H9 (cell line): ENCODE measurements at regions not wholly inside any gene's neighbourhood (a gene's known extent, or its start where the extent isn't known, plus 50 kb on each side); places are given as distances from the start of the nearest gene placed in this dataset.

Source experiments
- DNase-seq: peaks from one replicate; pipeline ENCODE4 v3.0.0-alpha.2; 2017
- H2AFZ ChIP-seq: one replicate; pipeline ENCODE4 v1.6.1; 2013; ENCODE audit warnings: mild to moderate bottlenecking, low read length, control low read depth, moderate library complexity
- H2AK5ac ChIP-seq: 2 replicates; pipeline ENCODE4 v1.6.1; 2013; ENCODE audit warnings: low read length, control low read depth, mixed read lengths; ENCODE audit not compliant: insufficient read length
- H2BK120ac ChIP-seq: one replicate; pipeline ENCODE4 v1.6.1; 2013; ENCODE audit warnings: low read depth, mild to moderate bottlenecking, low read length, control low read depth, inconsistent platforms; ENCODE audit not compliant: poor library complexity, severe bottlenecking
- H2BK12ac ChIP-seq: 2 replicates; pipeline ENCODE4 v1.6.1; 2013; ENCODE audit warnings: low read length, control low read depth, mixed read lengths, low read depth; ENCODE audit not compliant: insufficient read length
- H2BK15ac ChIP-seq: 2 replicates; pipeline ENCODE4 v1.6.1; 2013; ENCODE audit warnings: low read depth, low read length, control low read depth
- H2BK20ac ChIP-seq: one replicate; pipeline ENCODE4 v1.6.1; 2013; ENCODE audit warnings: low read depth, mild to moderate bottlenecking, low read length, control low read depth, inconsistent platforms; ENCODE audit not compliant: poor library complexity, severe bottlenecking
- H2BK5ac ChIP-seq: 2 replicates; pipeline ENCODE4 v1.6.1; 2013; ENCODE audit warnings: low read length, control low read depth, mixed read lengths; ENCODE audit not compliant: insufficient read length
- H3K14ac ChIP-seq: 2 replicates; pipeline ENCODE4 v1.6.1; 2013; ENCODE audit warnings: low read length, control low read depth; ENCODE audit not compliant: insufficient read depth
- H3K18ac ChIP-seq: 2 replicates; pipeline ENCODE4 v1.6.1; 2013; ENCODE audit warnings: low read depth, mild to moderate bottlenecking, mixed read lengths, low read length, control low read depth; ENCODE audit not compliant: insufficient read length
- H3K23ac ChIP-seq: 2 replicates; pipeline ENCODE4 v1.6.1; 2013; ENCODE audit warnings: low read length, control low read depth, mixed read lengths, low read depth; ENCODE audit not compliant: insufficient read length
- H3K23me2 ChIP-seq: 2 replicates; pipeline ENCODE4 v1.6.1; 2013; ENCODE audit warnings: low read depth, mild to moderate bottlenecking, mixed read lengths, low read length, control low read depth; ENCODE audit not compliant: insufficient read length, poor library complexity, severe bottlenecking
- H3K27ac ChIP-seq: 2 replicates; pipeline ENCODE4 v1.5.1; 2013; ENCODE audit warnings: low read length, control low read depth, mixed read lengths, low read depth; ENCODE audit not compliant: insufficient read length
- H3K27me3 ChIP-seq: 2 replicates; pipeline ENCODE4 v1.6.1; 2013; ENCODE audit warnings: low read length, control low read depth, inconsistent platforms; ENCODE audit not compliant: insufficient read depth
- H3K4ac ChIP-seq: 2 replicates; pipeline ENCODE4 v1.6.1; 2013; ENCODE audit warnings: low read depth, mild to moderate bottlenecking, control low read depth, inconsistent platforms, low read length, moderate library complexity
- H3K4me1 ChIP-seq: 2 replicates; pipeline ENCODE4 v1.6.1; 2013; ENCODE audit warnings: low read length, control low read depth, inconsistent platforms; ENCODE audit not compliant: insufficient read depth
- H3K4me2 ChIP-seq: 2 replicates; pipeline ENCODE4 v1.6.1; 2013; ENCODE audit warnings: low read length, control low read depth, mixed read lengths; ENCODE audit not compliant: insufficient read length, insufficient read depth
- H3K56ac ChIP-seq: 2 replicates; pipeline ENCODE4 v1.6.1; 2013; ENCODE audit warnings: low read depth, mild to moderate bottlenecking, mixed read lengths, low read length, control low read depth; ENCODE audit not compliant: insufficient read length
- H3K79me1 ChIP-seq: 2 replicates; pipeline ENCODE4 v1.6.1; 2013; ENCODE audit warnings: low read depth, mild to moderate bottlenecking, moderate library complexity, low read length, control low read depth, inconsistent platforms; ENCODE audit not compliant: insufficient read depth, poor library complexity, severe bottlenecking
- H3K79me2 ChIP-seq: 2 replicates; pipeline ENCODE4 v1.6.1; 2013; ENCODE audit warnings: low read length, control low read depth, inconsistent platforms; ENCODE audit not compliant: insufficient read depth
- H3K9ac ChIP-seq: 2 replicates; pipeline ENCODE4 v1.6.1; 2013; ENCODE audit warnings: low read length, control low read depth, mixed read lengths; ENCODE audit not compliant: insufficient read length; ENCODE audit errors: extremely low read depth
- H3K9me3 ChIP-seq: one replicate; pipeline ENCODE4 v1.6.1; 2013; ENCODE audit warnings: low read depth, low read length, inconsistent platforms; ENCODE audit not compliant: control insufficient read depth
- H3T11ph ChIP-seq: one replicate; pipeline ENCODE4 v1.6.1; 2013; ENCODE audit warnings: mild to moderate bottlenecking, low read length, control low read depth, inconsistent platforms
- H4K20me1 ChIP-seq: one replicate; pipeline ENCODE4 v1.6.1; 2013; ENCODE audit not compliant: control insufficient read depth, insufficient read length, insufficient read depth
- H4K5ac ChIP-seq: 2 replicates; pipeline ENCODE4 v1.6.1; 2013; ENCODE audit warnings: low read depth, mild to moderate bottlenecking, mixed read lengths, low read length, control low read depth; ENCODE audit not compliant: insufficient read length
- H4K8ac ChIP-seq: replicated peaks from 2 replicates; pipeline ENCODE4 v1.6.1; 2013; ENCODE audit warnings: low read length, control low read depth, mixed read lengths, low read depth; ENCODE audit not compliant: insufficient read length
- H4K91ac ChIP-seq: 2 replicates; pipeline ENCODE4 v1.6.1; 2013; ENCODE audit warnings: low read depth, mild to moderate bottlenecking, moderate library complexity, mixed read lengths, low read length, control low read depth; ENCODE audit not compliant: insufficient read length
- H3K27ac Mint-ChIP-seq, 3 experiments: 2 replicates in 2 of 3; 3 replicates in 1 of 3; pipeline ENCODE4 v1.8.0; 2020 to 2021; ENCODE audit warnings: mixed read lengths in 3 of 3, mild to moderate bottlenecking in 1 of 3, moderate library complexity in 1 of 3
- H3K27me3 Mint-ChIP-seq: 2 replicates; pipeline ENCODE4 v1.8.0; 2021; ENCODE audit warnings: low read depth, mild to moderate bottlenecking, moderate library complexity, mixed read lengths
- H3K36me3 Mint-ChIP-seq, 3 experiments: 2 replicates in 2 of 3; 3 replicates in 1 of 3; pipeline ENCODE4 v1.8.0; 2020 to 2021; ENCODE audit warnings: low read depth in 3 of 3, mixed read lengths in 3 of 3; ENCODE audit not compliant: insufficient read depth in 1 of 3
- H3K4me1 Mint-ChIP-seq, 2 experiments: 2 replicates each; pipeline ENCODE4 v1.8.0; 2020; ENCODE audit warnings: mixed read lengths in 2 of 2
- H3K4me3 Mint-ChIP-seq, 2 experiments: 2 replicates in 1 of 2; 3 replicates in 1 of 2; pipeline ENCODE4 v1.8.0; 2020 to 2021; ENCODE audit warnings: mild to moderate bottlenecking in 2 of 2, mixed read lengths in 2 of 2, moderate library complexity in 1 of 2
- H3K9me3 Mint-ChIP-seq, 2 experiments: 2 replicates in 1 of 2; 3 replicates in 1 of 2; pipeline ENCODE4 v1.8.0; 2020; ENCODE audit warnings: mild to moderate bottlenecking in 2 of 2, mixed read lengths in 2 of 2, moderate library complexity in 1 of 2
- WGBS: extraction: QIAGEN DNeasy Blood & Tissue Kit; methylation state at CpG from one replicate; pipeline ENCODE4 v1.1.7; 2013; ENCODE audit warnings: missing lambda C conversion rate, low lambda C conversion rate, mixed read lengths; ENCODE audit not compliant: insufficient read length; ENCODE audit errors: extremely low coverage; 5-methylcytosine and 5-hydroxymethylcytosine counted together
- TF ChIP-seq, protein P1 (sequence below): fragments of 200-600 bp; sonication (generic); conservative IDR thresholded peaks from 3 replicates; pipeline ENCODE4 v1.8.0; 2021; ENCODE audit warnings: antibody characterized with exemption, mild to moderate bottlenecking

DNA sequence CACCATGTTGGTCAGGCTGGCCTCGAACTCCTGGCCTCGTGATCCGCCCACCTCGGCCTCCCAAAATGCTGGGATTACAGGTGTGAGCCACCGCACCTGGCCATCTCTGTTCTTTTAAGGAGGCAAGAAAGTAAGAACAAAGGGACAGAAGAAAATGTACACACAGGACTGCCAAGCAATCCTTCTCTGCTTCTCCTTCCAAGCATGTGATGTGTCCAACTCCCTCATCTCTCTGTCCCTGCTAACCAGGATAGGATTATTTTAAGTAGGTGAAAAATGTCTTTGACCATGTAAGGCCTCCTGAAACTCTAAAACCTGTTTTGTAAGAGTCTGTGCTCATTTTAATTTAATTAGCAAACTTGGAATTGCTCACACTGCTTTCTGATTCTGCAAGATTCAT lies 89.3 kb upstream of the ATL2 start:
- Histone ChIP-seq H3K4ac (no peak overlapping the region), H2AFZ (no peak overlapping the region), H4K91ac (no peak overlapping the region), H3T11ph (no peak overlapping the region), H3K56ac (no peak overlapping the region), H3K14ac (no peak overlapping the region), H3K4me2 (no peak overlapping the region), H3K79me2 (no peaks in the 10 kb centered on the region), H4K8ac (no peak overlapping the region), H2BK5ac (no peak overlapping the region), H2BK120ac (no peak overlapping the region), H3K18ac (no peak overlapping the region), H2BK20ac (no peak overlapping the region), H3K27ac (no peak overlapping the region), H4K5ac (no peak overlapping the region), H2AK5ac (no peak overlapping the region), H2BK12ac (no peak overlapping the region), H4K20me1 (no peaks in the 10 kb centered on the region), H3K23me2 (no peaks in the 10 kb centered on the region), H3K79me1 (no peaks in the 10 kb centered on the region), H3K4me1 (no peaks in the 10 kb centered on the region), H3K23ac (no peak overlapping the region), H3K9ac (no peak overlapping the region), H3K27me3 (no peaks in the 10 kb centered on the region), H3K9me3 (no peaks in the 10 kb centered on the region), H2BK15ac (no peak overlapping the region)
- no peak for DNase-seq
- TF ChIP-seq, protein P1, sequence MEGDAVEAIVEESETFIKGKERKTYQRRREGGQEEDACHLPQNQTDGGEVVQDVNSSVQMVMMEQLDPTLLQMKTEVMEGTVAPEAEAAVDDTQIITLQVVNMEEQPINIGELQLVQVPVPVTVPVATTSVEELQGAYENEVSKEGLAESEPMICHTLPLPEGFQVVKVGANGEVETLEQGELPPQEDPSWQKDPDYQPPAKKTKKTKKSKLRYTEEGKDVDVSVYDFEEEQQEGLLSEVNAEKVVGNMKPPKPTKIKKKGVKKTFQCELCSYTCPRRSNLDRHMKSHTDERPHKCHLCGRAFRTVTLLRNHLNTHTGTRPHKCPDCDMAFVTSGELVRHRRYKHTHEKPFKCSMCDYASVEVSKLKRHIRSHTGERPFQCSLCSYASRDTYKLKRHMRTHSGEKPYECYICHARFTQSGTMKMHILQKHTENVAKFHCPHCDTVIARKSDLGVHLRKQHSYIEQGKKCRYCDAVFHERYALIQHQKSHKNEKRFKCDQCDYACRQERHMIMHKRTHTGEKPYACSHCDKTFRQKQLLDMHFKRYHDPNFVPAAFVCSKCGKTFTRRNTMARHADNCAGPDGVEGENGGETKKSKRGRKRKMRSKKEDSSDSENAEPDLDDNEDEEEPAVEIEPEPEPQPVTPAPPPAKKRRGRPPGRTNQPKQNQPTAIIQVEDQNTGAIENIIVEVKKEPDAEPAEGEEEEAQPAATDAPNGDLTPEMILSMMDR = no peak
- peaks cover 3% of the 10 kb centered on the region in 2 experiments for H3K4me1 Mint-ChIP-seq
- WGBS = no CpG with 5 or more reads among the region's 5 CpGs
- peaks cover 3% of the 10 kb centered on the region for H3K27me3 Mint-ChIP-seq
- 0 out of 7 replicates have a peak overlapping the region, but pooled peaks of 1 of the 3 experiments have one; percentile 49 for H3K27ac Mint-ChIP-seq
- H3K36me3 Mint-ChIP-seq = no peaks in the 10 kb centered on the region
- no peak overlapping the region for H3K4me3 Mint-ChIP-seq
- no peaks in the 10 kb centered on the region for H3K9me3 Mint-ChIP-seq
